GM20000 (cell line): ENCODE measurements at regions not wholly inside any gene's neighbourhood (a gene's known extent, or its start where the extent isn't known, plus 50 kb on each side); places are given as distances from the start of the nearest gene placed in this dataset.

Experiments
- DNase-seq: peaks from one replicate; pipeline ENCODE4 v3.0.0; 2012; ENCODE audit warnings: low spot score
- TF ChIP-seq, protein P1 (sequence below): IDR thresholded peaks from 2 replicates; pipeline ENCODE4 v1.5.1; 2012; ENCODE audit warnings: mild to moderate bottlenecking, control low read depth; ENCODE audit errors: extremely low read depth, missing control alignments

DNA sequence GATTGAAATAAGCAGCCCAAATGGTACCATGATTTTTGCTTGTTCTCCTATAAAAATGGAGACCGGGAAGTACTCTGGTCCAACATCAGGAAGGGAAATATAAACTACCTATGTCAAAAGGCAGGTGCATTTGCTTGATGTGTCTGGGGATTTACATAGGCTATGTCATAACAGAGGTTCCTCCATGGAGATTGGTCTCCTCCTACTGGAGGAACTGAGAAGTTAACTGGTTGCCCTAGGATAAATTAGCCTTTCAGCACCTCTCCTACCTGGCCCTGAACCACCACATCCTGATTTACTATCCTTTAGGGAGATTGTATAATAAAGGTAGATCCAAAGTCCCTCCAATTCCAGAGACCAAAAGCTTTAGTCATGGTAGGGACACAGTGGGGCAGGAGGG lies 1109.3 kb upstream of the B3GALT2 start:
- peak; percentile 24 for DNase-seq
- TF ChIP-seq, protein P1, sequence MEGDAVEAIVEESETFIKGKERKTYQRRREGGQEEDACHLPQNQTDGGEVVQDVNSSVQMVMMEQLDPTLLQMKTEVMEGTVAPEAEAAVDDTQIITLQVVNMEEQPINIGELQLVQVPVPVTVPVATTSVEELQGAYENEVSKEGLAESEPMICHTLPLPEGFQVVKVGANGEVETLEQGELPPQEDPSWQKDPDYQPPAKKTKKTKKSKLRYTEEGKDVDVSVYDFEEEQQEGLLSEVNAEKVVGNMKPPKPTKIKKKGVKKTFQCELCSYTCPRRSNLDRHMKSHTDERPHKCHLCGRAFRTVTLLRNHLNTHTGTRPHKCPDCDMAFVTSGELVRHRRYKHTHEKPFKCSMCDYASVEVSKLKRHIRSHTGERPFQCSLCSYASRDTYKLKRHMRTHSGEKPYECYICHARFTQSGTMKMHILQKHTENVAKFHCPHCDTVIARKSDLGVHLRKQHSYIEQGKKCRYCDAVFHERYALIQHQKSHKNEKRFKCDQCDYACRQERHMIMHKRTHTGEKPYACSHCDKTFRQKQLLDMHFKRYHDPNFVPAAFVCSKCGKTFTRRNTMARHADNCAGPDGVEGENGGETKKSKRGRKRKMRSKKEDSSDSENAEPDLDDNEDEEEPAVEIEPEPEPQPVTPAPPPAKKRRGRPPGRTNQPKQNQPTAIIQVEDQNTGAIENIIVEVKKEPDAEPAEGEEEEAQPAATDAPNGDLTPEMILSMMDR = peak; percentile 36

GRCh38 chr1:194293851-194294405 lies 1107.5 kb upstream of the B3GALT2 start:
- TF ChIP-seq, protein P1 = no peak
- no peak for DNase-seq

DNA sequence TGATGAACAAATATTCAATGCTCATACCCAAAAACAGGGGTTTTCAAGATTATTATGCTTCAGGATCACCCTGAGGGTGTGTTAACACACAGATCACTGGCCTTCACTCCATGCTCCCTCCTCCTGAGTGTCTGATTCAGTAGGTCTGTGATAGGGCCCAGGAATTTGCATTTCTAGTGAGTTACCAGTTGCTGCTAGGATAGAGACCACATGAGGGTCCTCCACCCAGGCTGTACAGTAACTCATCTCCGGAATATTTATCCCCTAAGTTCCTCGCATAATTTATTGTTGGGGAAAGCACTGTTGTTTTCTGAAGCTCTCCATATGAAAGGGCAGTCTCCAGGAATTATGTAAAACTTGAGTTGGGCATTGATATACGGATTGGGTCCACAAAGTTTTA lies 1106.6 kb upstream of the B3GALT2 start:
- DNase-seq = no peak
- TF ChIP-seq, protein P1 = no peak

GRCh38 chr1:194289569-194290266 lies 1103.3 kb upstream of the B3GALT2 start:
- DNase-seq = peak; percentile 11
- TF ChIP-seq, protein P1 = no peak

DNA sequence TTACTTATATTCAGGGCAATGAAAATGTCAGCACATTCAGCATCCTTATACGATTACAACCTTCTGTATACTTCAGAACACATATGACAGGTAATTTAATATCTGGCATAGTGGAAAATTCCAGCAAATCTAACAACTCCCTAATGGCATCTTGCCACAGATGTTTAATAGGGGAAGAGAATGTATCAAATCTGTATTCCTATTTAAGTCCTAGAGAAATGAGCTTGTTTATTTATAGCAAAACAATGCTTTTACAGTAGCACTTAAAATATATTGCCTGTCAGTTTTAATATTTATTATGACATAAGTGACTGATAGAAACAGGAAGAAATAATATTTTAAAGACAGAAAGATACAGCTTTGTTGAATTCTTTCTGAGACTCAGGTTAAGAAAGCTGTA lies 1101.8 kb upstream of the B3GALT2 start:
- no peak for DNase-seq

DNA sequence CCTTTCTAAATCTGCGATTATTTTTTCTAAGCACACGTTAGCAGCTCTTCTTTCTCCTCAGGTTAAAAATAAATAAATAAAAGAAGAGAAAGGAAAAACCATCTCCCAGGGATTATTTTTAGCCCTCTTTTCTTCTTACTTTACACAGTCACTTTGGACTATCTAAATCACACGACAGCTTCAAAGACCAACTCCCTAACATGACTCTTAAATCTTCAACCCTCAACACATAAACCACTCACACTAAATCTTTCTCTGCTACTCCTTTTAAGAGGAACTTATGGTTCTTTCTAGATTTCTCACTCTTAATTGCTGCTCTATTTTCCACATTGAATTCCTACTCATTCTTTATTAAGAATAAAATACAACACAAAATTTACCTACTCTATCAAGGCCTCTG lies 1095.0 kb upstream of the B3GALT2 start:
- no peak for DNase-seq
- TF ChIP-seq, protein P1 = no peak

More for the DNA sequence above, 1101.8 kb upstream of the B3GALT2 start:
- TF ChIP-seq, protein P1 = no peak

DNA sequence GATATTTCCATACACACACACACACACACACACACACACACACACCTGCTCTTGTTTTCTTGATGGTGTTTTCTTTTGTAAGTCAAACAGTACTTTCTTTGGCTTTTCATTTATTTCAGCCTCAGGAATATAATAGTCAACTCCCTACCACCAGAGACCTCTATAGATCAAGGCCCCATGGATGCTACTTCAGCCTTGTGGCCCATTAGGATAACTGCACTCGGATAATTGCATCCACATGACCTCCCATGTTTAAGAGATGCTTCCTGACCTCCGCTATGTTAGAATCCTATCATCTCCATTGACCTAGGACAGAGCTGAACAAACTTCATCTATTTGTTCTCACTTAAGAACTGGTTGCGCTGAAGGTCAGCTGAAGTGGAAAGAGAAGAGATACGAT lies 1094.0 kb upstream of the B3GALT2 start:
- no peak for DNase-seq
- TF ChIP-seq, protein P1 = no peak
